PC-3 (cell line): ENCODE measurements at regions not wholly inside any gene's neighbourhood (a gene's known extent, or its start where the extent isn't known, plus 50 kb on each side); places are given as distances from the start of the nearest gene placed in this dataset.

Experiments used
- CTCF ChIP-seq: fragments of 300-600 bp; sonication (generic); conservative IDR thresholded peaks from 2 replicates; pipeline ENCODE4 v1.5.1; 2017; ENCODE audit warnings: antibody characterized with exemption, low read depth, mild to moderate bottlenecking, low read length
- EZH2 ChIP-seq: fragments of 300-600 bp; sonication (generic); IDR thresholded peaks from one replicate; pipeline ENCODE4 v1.6.1; 2017; ENCODE audit warnings: antibody characterized with exemption, mild to moderate bottlenecking, low read length; ENCODE audit not compliant: unreplicated experiment

GRCh38 chr16:64751906-64752305 is 370.0 kb downstream of the CDH11 start:
- TF ChIP-seq CTCF (no peak), EZH2 (no peak)
